Fibroblast of mammary gland (primary cell): ENCODE measurements at regions not wholly inside any gene's neighbourhood (a gene's known extent, or its start where the extent isn't known, plus 50 kb on each side); places are given as distances from the start of the nearest gene placed in this dataset.
A peak's percentile ranks its signal among the peaks of the same experiment; 100 is the strongest.

Experiments
- DNase-seq: peaks from one replicate; pipeline ENCODE4 v3.0.0-alpha.2; 2010; ENCODE audit warnings: low read depth
- H3K4me3 ChIP-seq: 2 replicates; pipeline ENCODE4 v1.5.1; 2011; ENCODE audit warnings: low read depth, mild to moderate bottlenecking, low read length, moderate library complexity; ENCODE audit not compliant: control insufficient read depth
- CTCF ChIP-seq: conservative IDR thresholded peaks from 2 replicates; pipeline ENCODE4 v1.5.1; 2011; ENCODE audit warnings: low read depth, low read length, inconsistent platforms; ENCODE audit not compliant: control insufficient read depth, insufficient read depth

GRCh38 chr3:89649431-89649830 is 542.0 kb downstream of the EPHA3 start:
- TF ChIP-seq CTCF: no peak

GRCh38 chr3:89654031-89654430 is 546.6 kb downstream of the EPHA3 start:
- TF ChIP-seq CTCF: no peak
- no peak overlapping the region for H3K4me3 ChIP-seq
- no peak for DNase-seq

More at GRCh38 chr3:89649431-89649830, 542.0 kb downstream of the EPHA3 start:
- no peak overlapping the region for H3K4me3 ChIP-seq
- no peak for DNase-seq

- no peak for DNase-seq
- no peak for TF ChIP-seq CTCF
- no peak overlapping the region for H3K4me3 ChIP-seq
These were observed 549.0 kb downstream of the EPHA3 start for GRCh38 chr3:89656388-89656787.

- H3K4me3 ChIP-seq: no peak overlapping the region
- no peak for DNase-seq
- TF ChIP-seq CTCF: no peak
These were observed 572.3 kb downstream of the EPHA3 start for GRCh38 chr3:89679686-89680085.

- DNase-seq: no peak
- no peak overlapping the region for H3K4me3 ChIP-seq
- TF ChIP-seq CTCF: no peak
These were observed 575.1 kb downstream of the EPHA3 start for GRCh38 chr3:89682556-89682955.

GRCh38 chr3:89685731-89686130 is 578.3 kb downstream of the EPHA3 start:
- DNase-seq: no peak
- H3K4me3 ChIP-seq: no peak overlapping the region
- no peak for TF ChIP-seq CTCF

GRCh38 chr3:89690646-89691045 is 583.2 kb downstream of the EPHA3 start:
- peak; percentile 1 for DNase-seq
- no peak for TF ChIP-seq CTCF
- no peak overlapping the region for H3K4me3 ChIP-seq
